ENCODE measurements at regions not wholly inside any gene's neighbourhood (a gene's known extent, or its start where the extent isn't known, plus 50 kb on each side); places are given as distances from the start of the nearest gene placed in this dataset.
"Not testable (repeated sequence)": the region's sequence is repeated elsewhere in the genome, so short reads cannot be mapped to it uniquely, and the experiment has no call there.

- not testable (repeated sequence) for DNase-seq (ENCODE audit: low read depth, low spot score)
Measured at GRCh38 chr6:28623242-28623641, 97.6 kb downstream of the GPX5 start.

GRCh38 chr6:28626386-28626785 lies 100.7 kb downstream of the GPX5 start:
- DNase-seq (ENCODE audit: low read depth, low spot score) = not testable (repeated sequence)

DNA sequence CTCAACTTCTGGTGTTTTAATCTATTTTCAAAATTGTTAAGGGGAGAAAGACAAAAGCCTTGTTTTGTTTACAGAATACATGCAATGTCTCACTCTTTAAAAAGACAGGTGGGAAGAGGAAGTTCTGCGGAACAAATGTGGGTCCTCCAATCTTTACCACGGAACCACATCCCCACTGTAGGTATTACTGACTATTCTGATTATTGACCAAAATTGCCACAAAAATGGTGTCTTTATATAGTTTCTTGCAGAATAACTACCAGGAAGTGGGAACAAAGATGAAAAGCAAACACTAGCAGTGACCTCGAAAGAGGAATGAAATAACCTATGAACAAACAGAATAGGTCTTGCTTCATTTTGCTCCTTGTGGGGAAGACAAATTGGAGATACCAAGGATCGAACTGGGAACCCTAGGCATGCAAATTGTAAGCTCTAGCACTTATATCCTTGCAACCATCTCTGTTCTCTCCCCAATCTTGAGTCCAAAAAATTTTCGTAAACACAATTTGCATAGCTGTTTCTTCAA lies 106.7 kb downstream of the GPX5 start:
- DNase-seq (ENCODE audit: low read depth, low spot score) = no peak

GRCh38 chr6:28633445-28634215 lies 107.9 kb downstream of the GPX5 start:
- DNase-seq (ENCODE audit: low read depth, low spot score) = no peak

GRCh38 chr6:28634411-28634760 lies 108.7 kb downstream of the GPX5 start:
- no peak for DNase-seq (ENCODE audit: low read depth, low spot score)

DNA sequence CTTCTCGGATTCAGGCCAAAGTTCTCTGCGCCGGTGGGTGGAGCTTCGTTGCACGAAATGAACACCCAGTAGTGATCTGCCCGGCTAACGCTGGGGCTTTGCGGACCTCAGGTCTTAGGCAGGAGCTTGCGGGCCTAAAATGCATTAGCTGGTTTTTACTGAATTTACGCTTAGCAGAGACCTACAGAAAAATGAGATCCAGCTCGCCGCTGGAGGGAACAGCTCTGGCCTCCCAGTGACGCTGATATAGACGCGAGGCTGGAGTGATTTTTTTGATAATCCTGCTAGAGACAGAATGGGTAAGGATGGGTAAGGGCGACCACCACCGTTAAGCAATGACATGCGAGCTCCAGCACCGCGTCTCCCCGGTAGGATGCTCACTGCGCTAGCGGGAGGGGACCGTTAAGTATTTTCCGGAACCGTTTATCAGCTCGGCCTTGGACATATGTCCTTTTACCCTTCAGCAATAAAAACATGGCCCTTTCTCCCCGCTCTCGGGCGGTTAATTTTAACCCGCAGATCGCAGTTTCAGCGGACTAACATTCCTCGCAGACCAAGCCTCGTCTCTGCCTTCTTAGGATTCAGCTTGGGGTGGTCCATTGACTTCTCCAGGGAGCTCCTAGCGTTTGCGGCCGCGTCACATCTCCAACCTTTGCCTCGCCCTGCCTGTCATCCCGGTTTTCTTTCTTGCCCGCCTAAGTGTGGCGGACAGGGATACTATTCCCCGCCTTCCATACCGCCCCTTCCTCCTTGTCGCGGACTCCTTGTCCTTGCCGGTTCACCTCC lies 109.3 kb downstream of the GPX5 start:
- DNase-seq (ENCODE audit: low read depth, low spot score) = no peak

- DNase-seq (ENCODE audit: low read depth, low spot score) = no peak
Measured at GRCh38 chr6:28635547-28636158, 110.0 kb downstream of the GPX5 start.

DNA sequence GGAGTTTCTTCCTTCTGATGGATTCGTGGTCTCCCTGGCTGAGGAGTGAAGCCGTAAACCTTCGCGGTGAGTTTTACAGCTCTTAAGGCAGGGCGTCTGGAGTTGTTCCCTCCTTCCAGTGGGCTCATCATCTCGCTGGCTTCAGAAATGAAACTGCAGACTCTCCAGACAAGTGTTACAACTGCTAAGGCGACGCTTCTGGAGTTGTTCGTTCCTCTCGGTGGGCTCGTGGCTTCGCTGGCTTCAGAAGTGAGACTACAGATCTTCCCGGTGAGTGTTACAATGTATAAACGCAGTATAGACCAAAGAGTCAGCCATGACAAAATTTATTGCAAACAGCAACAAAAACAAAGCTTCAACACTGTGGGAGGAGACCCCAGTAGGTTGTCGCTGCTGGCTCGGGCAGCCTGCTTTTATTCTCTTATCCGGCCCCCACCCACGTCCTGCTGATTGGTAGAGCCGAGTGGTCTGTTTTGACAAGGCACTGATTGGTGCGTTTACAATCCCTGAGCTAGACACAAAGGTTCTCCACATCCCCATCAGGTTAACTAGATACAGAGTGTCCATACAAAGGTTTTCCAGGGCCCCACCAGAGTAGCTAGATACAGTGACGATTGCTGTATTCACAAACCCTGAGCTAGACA lies 113.2 kb downstream of the GPX5 start:
- DNase-seq (ENCODE audit: low read depth, low spot score) = no peak

GRCh38 chr6:28639445-28640290 lies 114.0 kb downstream of the GPX5 start:
- DNase-seq (ENCODE audit: low read depth, low spot score) = not testable (repeated sequence)

DNA sequence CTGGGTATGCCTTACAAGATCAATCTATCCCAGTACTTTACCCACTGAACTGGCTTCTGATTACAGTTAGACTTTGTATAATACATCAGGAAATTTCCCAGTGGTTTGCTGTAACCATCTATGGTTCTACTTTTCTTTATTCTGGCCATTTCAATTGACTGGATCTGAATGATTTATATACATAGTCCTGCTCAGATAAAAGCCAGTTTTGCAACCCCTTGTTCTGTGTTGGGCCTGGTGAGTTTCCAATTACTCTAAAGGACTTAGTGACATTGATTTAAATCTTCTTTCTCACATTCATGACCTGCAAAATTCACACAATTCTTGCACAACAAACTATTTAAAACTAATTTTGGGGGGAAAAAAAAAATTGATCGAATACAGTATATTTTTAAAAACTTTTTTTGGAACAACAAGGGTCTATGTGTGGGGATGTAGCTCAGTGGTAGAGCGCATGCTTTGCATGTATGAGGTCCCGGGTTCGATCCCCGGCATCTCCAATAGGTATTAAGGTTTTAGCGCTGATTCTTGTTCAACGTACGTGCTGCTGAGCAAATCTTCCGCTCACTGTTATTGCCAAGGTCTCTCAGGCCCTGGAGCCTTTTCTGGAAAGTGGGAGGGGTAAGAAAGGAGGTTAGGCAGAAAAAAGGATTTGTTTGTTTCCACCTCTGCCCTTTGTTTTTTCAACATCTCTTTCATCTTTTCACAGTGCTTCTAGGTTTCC lies 117.5 kb downstream of the GPX5 start:
- DNase-seq (ENCODE audit: low read depth, low spot score) = no peak

- DNase-seq (ENCODE audit: low read depth, low spot score) = no peak
Measured at GRCh38 chr6:28646650-28647049, 121.0 kb downstream of the GPX5 start.

DNA sequence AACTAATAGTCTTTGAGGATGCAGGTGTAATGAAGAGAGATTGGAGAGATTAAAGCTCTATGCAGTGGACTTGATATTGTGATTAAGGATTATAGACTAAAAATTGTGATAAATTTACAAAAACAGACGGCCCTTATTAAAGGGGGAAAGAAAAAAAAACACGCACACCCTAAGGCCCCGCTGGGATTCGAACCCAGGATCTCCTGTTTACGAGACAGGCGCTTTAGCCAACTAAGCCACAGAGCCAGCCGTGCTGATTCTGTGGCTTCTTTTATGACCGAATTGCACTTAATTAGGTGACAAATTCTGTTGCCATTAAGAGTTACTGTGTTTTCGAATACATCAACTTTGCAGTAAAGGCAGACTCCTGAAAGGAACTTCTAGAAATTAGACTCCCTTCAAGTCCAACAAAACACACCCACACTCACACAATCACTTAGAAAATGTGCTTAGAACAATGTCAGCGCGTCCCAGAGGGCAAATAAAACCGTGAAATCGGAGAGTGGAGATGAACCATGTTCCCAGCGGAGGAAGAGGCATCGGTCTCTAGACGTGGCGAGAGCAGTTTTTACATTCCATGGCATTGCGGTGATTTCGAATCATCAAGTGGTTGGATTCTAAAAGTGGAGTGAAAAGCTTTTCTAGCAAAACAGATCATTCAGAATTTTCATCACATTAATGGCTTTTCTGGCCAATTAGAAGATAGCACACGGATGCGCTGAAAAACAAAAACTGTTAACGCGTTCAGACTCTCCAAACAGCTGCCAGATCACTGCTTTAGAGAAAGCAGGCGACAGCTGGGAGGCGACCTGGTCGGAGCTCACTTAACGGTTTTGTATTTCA lies 122.6 kb downstream of the GPX5 start:
- DNase-seq (ENCODE audit: low read depth, low spot score) = no peak

GRCh38 chr6:28648878-28649375 lies 123.2 kb downstream of the GPX5 start:
- DNase-seq (ENCODE audit: low read depth, low spot score) = no peak

- no peak for DNase-seq (ENCODE audit: low read depth, low spot score)
Measured at GRCh38 chr6:28651161-28651560, 125.5 kb downstream of the GPX5 start.

- DNase-seq (ENCODE audit: low read depth, low spot score) = no peak
Measured at GRCh38 chr6:28653876-28654275, 128.2 kb downstream of the GPX5 start.

- no peak for DNase-seq (ENCODE audit: low read depth, low spot score)
Measured at GRCh38 chr6:28655164-28655563, 129.5 kb downstream of the GPX5 start.

DNA sequence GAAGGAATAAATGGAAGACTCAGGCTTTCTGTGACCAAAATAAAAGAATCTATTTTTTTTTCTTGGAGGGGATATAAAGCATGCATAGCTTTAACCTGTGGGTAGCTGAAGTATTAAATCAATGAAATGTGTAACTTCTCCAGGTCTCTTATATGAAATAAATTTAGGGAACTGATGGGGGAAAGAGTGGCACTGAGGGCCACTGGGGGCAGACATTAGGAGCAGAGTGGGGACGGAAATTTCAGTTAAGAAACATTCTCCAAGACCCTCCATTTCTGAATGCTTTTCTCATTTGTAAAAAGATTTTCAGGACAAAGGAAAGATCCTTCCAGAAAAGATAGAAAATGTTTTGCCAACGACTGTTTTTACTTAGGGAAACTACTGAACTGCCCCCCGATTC lies 131.0 kb downstream of the GPX5 start:
- DNase-seq (ENCODE audit: low read depth, low spot score) = no peak

DNA sequence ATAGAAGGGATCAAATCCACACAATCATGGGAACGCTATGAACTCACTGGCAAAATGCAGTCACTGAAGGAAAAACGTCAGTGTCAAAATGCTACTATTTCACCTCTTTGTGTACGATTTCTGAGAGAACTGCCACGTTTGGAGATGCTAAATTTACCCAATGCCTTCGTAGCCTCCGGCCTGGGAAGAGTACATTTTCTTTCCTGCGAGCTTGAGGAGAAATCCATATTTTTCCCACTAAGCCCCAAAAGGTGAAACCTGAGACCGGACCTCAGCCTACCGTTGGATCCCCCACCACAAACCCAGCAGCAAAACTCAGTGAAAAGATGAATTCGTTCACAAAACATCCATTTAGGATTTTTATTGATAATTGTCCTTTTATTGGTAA lies 131.7 kb downstream of the GPX5 start:
- no peak for DNase-seq (ENCODE audit: low read depth, low spot score)

GRCh38 chr6:28657769-28658465 lies 132.2 kb downstream of the GPX5 start:
- DNase-seq (ENCODE audit: low read depth, low spot score) = no peak

All from smooth muscle cell of the brain vasculature (primary cell).